Lung (tissue), 11 donors: ENCODE measurements at regions not wholly inside any gene's neighbourhood (a gene's known extent, or its start where the extent isn't known, plus 50 kb on each side); places are given as distances from the start of the nearest gene placed in this dataset.

Experiments used
- ATAC-seq: fragments of 200-7000 bp; cut with Tn5 transposase; one replicate; pipeline ENCODE4 v1.9.1; 2020; ENCODE audit warnings: moderate number of reproducible peaks; ENCODE audit not compliant: insufficient read depth, low FRiP score
- DNase-seq, 3 donors: peaks; one replicate each; pipeline ENCODE4 v3.0.0-alpha.2; 2013 to 2017
- H3K27ac ChIP-seq, 2 donors: one replicate each; pipeline ENCODE4 v1.5.1; 2013; ENCODE audit warnings: mild to moderate bottlenecking in 2 of 2, moderate library complexity in 2 of 2, control low read depth in 1 of 2, inconsistent platforms in 1 of 2, low read depth in 1 of 2, low read length in 1 of 2
- H3K27me3 ChIP-seq, 3 donors: one replicate each; pipeline ENCODE4 v1.5.1; 2013; ENCODE audit warnings: low read length in 2 of 3; ENCODE audit not compliant: control insufficient read depth in 3 of 3, insufficient read depth in 3 of 3
- H3K36me3 ChIP-seq, 4 donors: one replicate each; pipeline ENCODE4 v1.5.1; 2013; ENCODE audit warnings: low read length in 4 of 4, mild to moderate bottlenecking in 1 of 4, moderate library complexity in 1 of 4; ENCODE audit not compliant: control insufficient read depth in 4 of 4, insufficient read depth in 4 of 4
- H3K4me1 ChIP-seq, 5 donors: one replicate each; pipeline ENCODE4 v1.5.1; 2013; ENCODE audit warnings: low read length in 5 of 5, mild to moderate bottlenecking in 2 of 5, moderate library complexity in 1 of 5; ENCODE audit not compliant: control insufficient read depth in 5 of 5, insufficient read depth in 5 of 5
- H3K4me3 ChIP-seq: one replicate; pipeline ENCODE4 v1.5.1; 2013; ENCODE audit warnings: mild to moderate bottlenecking, control low read depth, moderate library complexity
- H3K9ac ChIP-seq, 2 donors: one replicate each; pipeline ENCODE4 v1.5.1; 2013; ENCODE audit warnings: low read length in 2 of 2, control low read depth in 1 of 2; ENCODE audit not compliant: insufficient read depth in 1 of 2
- H3K9me3 ChIP-seq, 4 donors: one replicate each; pipeline ENCODE4 v1.5.1; 2013; ENCODE audit warnings: low read length in 3 of 4, mild to moderate bottlenecking in 1 of 4, moderate library complexity in 1 of 4; ENCODE audit not compliant: control insufficient read depth in 4 of 4, insufficient read depth in 3 of 4
- WGBS, 2 donors: extraction: QIAGEN DNeasy Blood & Tissue Kit; methylation state at CpG; one replicate each; pipeline ENCODE4 v1.1.7; 2013; 5-methylcytosine and 5-hydroxymethylcytosine counted together
- TF ChIP-seq, protein P1 (sequence below): IDR thresholded peaks from 2 replicates; pipeline ENCODE4 v1.5.1; 2012; ENCODE audit warnings: mild to moderate bottlenecking; ENCODE audit errors: control extremely low read depth, extremely low read depth
- donor health status: control.
- donor health status: control.
- donor health status: Bipolar disorder and iron deficiency.
- donor health status: healthy.
- donor health status: DM: yes; HTN: yes; CAD: no.

DNA sequence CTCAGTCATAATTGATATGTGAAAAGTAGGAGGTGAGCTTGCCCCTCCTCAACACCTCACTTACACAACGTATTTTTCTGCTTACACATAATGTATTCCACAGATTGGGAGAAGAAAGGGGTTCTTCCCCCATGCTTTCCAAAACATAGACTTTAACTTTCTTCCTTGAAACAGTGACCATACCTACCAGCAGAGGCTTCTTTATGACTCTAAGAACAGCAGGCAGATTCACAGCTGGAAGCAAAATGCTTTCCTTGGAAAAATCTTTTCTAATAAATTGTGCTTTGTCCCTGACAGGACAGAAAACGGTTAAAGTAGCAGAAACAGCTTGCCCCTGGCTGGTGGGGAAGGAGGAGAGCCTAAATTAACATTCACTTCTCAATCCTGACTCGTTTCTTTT lies 629.1 kb upstream of the IMPG1 start:
- TF ChIP-seq, protein P1, sequence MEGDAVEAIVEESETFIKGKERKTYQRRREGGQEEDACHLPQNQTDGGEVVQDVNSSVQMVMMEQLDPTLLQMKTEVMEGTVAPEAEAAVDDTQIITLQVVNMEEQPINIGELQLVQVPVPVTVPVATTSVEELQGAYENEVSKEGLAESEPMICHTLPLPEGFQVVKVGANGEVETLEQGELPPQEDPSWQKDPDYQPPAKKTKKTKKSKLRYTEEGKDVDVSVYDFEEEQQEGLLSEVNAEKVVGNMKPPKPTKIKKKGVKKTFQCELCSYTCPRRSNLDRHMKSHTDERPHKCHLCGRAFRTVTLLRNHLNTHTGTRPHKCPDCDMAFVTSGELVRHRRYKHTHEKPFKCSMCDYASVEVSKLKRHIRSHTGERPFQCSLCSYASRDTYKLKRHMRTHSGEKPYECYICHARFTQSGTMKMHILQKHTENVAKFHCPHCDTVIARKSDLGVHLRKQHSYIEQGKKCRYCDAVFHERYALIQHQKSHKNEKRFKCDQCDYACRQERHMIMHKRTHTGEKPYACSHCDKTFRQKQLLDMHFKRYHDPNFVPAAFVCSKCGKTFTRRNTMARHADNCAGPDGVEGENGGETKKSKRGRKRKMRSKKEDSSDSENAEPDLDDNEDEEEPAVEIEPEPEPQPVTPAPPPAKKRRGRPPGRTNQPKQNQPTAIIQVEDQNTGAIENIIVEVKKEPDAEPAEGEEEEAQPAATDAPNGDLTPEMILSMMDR, result no peak
- Histone ChIP-seq H3K36me3 (no peaks in the 10 kb centered on the region), H3K9ac (no peak overlapping the region), H3K4me3 (no peak overlapping the region), H3K9me3 (no peaks in the 10 kb centered on the region), H3K27ac (no peak overlapping the region), H3K27me3 (no peaks in the 10 kb centered on the region), H3K4me1 (peaks cover 0 to under 1% (median 0%) of the 10 kb centered on the region in 5 donors)
- 49 to 56% methylated on average over 3 of the region's 3 CpGs for WGBS, 2 donors
- no peak for ATAC-seq
- no peak for DNase-seq

DNA sequence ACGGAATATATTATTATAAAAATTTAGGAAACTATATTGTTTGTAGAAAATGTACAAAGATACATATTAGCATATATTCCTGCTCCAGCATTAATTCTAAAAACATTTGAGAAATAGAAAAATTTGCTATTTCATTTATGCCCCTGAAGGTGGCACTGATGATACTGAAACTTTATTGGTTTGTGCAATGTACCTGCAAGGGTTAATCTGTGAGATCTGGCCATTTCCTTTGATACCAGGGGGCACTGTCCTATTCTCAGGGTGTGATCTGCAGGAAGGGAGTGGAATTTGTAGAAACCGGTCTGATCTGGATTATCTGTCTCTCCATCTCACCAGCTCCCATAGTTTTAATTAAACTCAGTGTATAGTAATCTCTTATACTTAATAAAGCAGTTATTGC lies 625.1 kb upstream of the IMPG1 start:
- no peak overlapping the region for H3K9ac ChIP-seq
- no peak overlapping the region for H3K4me3 ChIP-seq
- TF ChIP-seq, protein P1, result no peak
- no peaks in the 10 kb centered on the region for H3K9me3 ChIP-seq
- ATAC-seq, result no peak
- no peaks in the 10 kb centered on the region for H3K36me3 ChIP-seq
- H3K27me3 ChIP-seq, result no peaks in the 10 kb centered on the region
- H3K4me1 ChIP-seq, result peaks cover 0 to 6% (median 0%) of the 10 kb centered on the region in 5 donors
- DNase-seq, result no peak
- H3K27ac ChIP-seq, result no peak overlapping the region
- 36 to 51% methylated on average over 2 of the region's 2 CpGs for WGBS, 2 donors

DNA sequence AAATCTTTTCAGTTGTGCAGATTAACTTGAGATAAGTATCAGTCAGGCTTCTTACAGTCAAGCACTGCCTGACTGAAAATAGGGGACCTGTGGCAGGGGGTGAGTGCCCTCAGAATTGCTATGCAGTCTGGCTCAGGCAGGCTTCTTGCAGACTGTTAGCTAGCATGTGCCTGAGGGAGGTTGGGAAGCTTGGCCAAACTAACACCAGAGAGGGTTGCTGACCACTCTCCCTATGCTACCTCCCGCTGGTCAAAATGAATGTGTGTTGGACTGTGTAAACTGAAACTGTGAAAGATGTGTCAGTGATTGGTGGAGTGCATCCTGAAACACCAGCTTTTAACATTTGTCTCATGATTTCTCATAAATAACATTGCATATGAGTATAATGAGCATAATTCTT lies 622.3 kb upstream of the IMPG1 start:
- no peaks in the 10 kb centered on the region for H3K9me3 ChIP-seq
- DNase-seq (no peak), ATAC-seq (no peak)
- H3K27me3 ChIP-seq, result no peaks in the 10 kb centered on the region
- no peak overlapping the region for H3K4me3 ChIP-seq
- H3K4me1 ChIP-seq, result peaks cover 0 to 6% (median 0%) of the 10 kb centered on the region in 5 donors
- WGBS, 2 donors, result 48 to 67% methylated on average over 1 of the region's 1 CpG
- H3K27ac ChIP-seq, result no peak overlapping the region
- no peak overlapping the region for H3K9ac ChIP-seq
- no peaks in the 10 kb centered on the region for H3K36me3 ChIP-seq
- TF ChIP-seq, protein P1, result no peak

DNA sequence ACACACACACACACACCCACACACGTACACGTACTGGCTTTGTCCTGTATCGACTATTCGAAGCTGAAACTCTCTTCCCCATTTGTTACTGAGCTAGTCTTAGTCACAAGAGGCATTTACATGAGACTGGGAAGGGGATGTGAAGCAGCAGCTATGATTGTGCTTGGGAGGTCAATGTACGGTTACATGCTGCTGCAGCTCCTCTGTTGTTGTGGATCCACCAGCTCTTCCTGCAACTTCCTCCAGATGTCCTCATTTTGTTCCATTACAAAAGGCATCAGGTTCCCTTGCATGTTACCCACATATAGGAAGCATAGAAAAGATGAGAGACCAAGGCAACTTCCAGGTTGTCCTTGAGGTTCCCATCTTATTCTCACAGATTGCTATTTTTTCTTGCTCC lies 612.4 kb upstream of the IMPG1 start:
- H3K9ac ChIP-seq, result no peak overlapping the region
- H3K27ac ChIP-seq, result no peak overlapping the region
- ATAC-seq (no peak), DNase-seq (peak in 2 of 3 donors; percentile 18 to 23)
- TF ChIP-seq, protein P1, result no peak
- no peaks in the 10 kb centered on the region for H3K27me3 ChIP-seq
- peaks cover 0 to 2% (median 0%) of the 10 kb centered on the region in 4 donors for H3K9me3 ChIP-seq
- H3K36me3 ChIP-seq, result no peaks in the 10 kb centered on the region
- no peaks in the 10 kb centered on the region for H3K4me1 ChIP-seq
- H3K4me3 ChIP-seq, result no peak overlapping the region
- 84 to 85% methylated on average over 5 of the region's 5 CpGs for WGBS, 2 donors
